Progenitor cell of endocrine pancreas (in vitro differentiated cells): ENCODE measurements at regions not wholly inside any gene's neighbourhood (a gene's known extent, or its start where the extent isn't known, plus 50 kb on each side); places are given as distances from the start of the nearest gene placed in this dataset.
A peak's percentile ranks its signal among the peaks of the same experiment; 100 is the strongest.

Experiments used
- DNase-seq: peaks from one replicate; pipeline ENCODE4 v3.0.0; 2021; ENCODE audit warnings: low spot score; ENCODE audit not compliant: unreplicated experiment
- H3K27ac Mint-ChIP-seq: 2 replicates; pipeline ENCODE4 v1.8.0; 2021; ENCODE audit warnings: mild to moderate bottlenecking, moderate library complexity, mixed read lengths
- H3K27me3 Mint-ChIP-seq: 2 replicates; pipeline ENCODE4 v1.8.0; 2021; ENCODE audit warnings: mixed read lengths
- H3K36me3 Mint-ChIP-seq: 2 replicates; pipeline ENCODE4 v1.8.0; 2022; ENCODE audit warnings: mixed read lengths; ENCODE audit not compliant: insufficient read depth
- H3K4me1 Mint-ChIP-seq: 2 replicates; pipeline ENCODE4 v1.8.0; 2021; ENCODE audit warnings: low read depth, mixed read lengths
- H3K4me3 Mint-ChIP-seq: 2 replicates; pipeline ENCODE4 v1.8.0; 2021; ENCODE audit warnings: low read depth, mild to moderate bottlenecking, moderate library complexity, mixed read lengths
- H3K9me3 Mint-ChIP-seq: 2 replicates; pipeline ENCODE4 v1.8.0; 2021; ENCODE audit warnings: low read depth, mixed read lengths
- CTCF ChIP-seq: fragments of 200-600 bp; sonication (generic); IDR thresholded peaks from one replicate; pipeline ENCODE4 v1.5.0; 2021; ENCODE audit warnings: antibody characterized with exemption, mild to moderate bottlenecking; ENCODE audit not compliant: unreplicated experiment

GRCh38 chr9:2459756-2460155, 161.8 kb upstream of the VLDLR start:
- no peak for DNase-seq
- Mint-ChIP-seq H3K4me1 (peaks cover 22% of the 10 kb centered on the region), H3K4me3 (no peak overlapping the region), H3K27me3 (no peaks in the 10 kb centered on the region), H3K36me3 (peaks cover 3% of the 10 kb centered on the region), H3K27ac (no peak overlapping the region), H3K9me3 (peaks cover 14% of the 10 kb centered on the region)
- TF ChIP-seq CTCF, result no peak

GRCh38 chr9:2461892-2462291, 159.7 kb upstream of the VLDLR start:
- TF ChIP-seq CTCF, result no peak
- Mint-ChIP-seq H3K4me3 (no peak overlapping the region), H3K27ac (no peak overlapping the region)

GRCh38 chr9:2464624-2465023, 157.0 kb upstream of the VLDLR start:
- no peak for TF ChIP-seq CTCF

More at GRCh38 chr9:2461892-2462291, 159.7 kb upstream of the VLDLR start:
- DNase-seq, result no peak
- peaks cover 30% of the 10 kb centered on the region for H3K4me1 Mint-ChIP-seq
- peaks cover 9% of the 10 kb centered on the region for H3K9me3 Mint-ChIP-seq
- no peaks in the 10 kb centered on the region for H3K27me3 Mint-ChIP-seq
- H3K36me3 Mint-ChIP-seq, result peaks cover 3% of the 10 kb centered on the region

GRCh38 chr9:2465516-2465915, 156.1 kb upstream of the VLDLR start:
- peaks cover 3% of the 10 kb centered on the region for H3K36me3 Mint-ChIP-seq
- peak overlapping the region; percentile 82 for H3K27ac Mint-ChIP-seq
- H3K4me3 Mint-ChIP-seq, result no peak overlapping the region
- no peaks in the 10 kb centered on the region for H3K27me3 Mint-ChIP-seq
- H3K4me1 Mint-ChIP-seq, result peaks cover 12% of the 10 kb centered on the region
- H3K9me3 Mint-ChIP-seq, result peaks cover 9% of the 10 kb centered on the region
- TF ChIP-seq CTCF, result no peak
- no peak for DNase-seq

More at GRCh38 chr9:2464624-2465023, 157.0 kb upstream of the VLDLR start:
- Mint-ChIP-seq H3K9me3 (peaks cover 9% of the 10 kb centered on the region), H3K27ac (no peak overlapping the region), H3K4me1 (peaks cover 18% of the 10 kb centered on the region), H3K4me3 (no peak overlapping the region), H3K36me3 (peaks cover 3% of the 10 kb centered on the region), H3K27me3 (no peaks in the 10 kb centered on the region)
- no peak for DNase-seq

GRCh38 chr9:2465921-2466460, 155.6 kb upstream of the VLDLR start:
- DNase-seq, result no peak
- H3K4me1 Mint-ChIP-seq, result peaks cover 12% of the 10 kb centered on the region
- H3K27me3 Mint-ChIP-seq, result no peaks in the 10 kb centered on the region
- peak overlapping the region; percentile 82 for H3K27ac Mint-ChIP-seq
- TF ChIP-seq CTCF, result no peak
- peaks cover 3% of the 10 kb centered on the region for H3K36me3 Mint-ChIP-seq
- H3K4me3 Mint-ChIP-seq, result no peak overlapping the region
- peaks cover 9% of the 10 kb centered on the region for H3K9me3 Mint-ChIP-seq
